NCI-H446 treated with DMSO at 0.1 percent for 48 hours (cell line): ENCODE measurements at regions not wholly inside any gene's neighbourhood (a gene's known extent, or its start where the extent isn't known, plus 50 kb on each side); places are given as distances from the start of the nearest gene placed in this dataset.
"Not testable (repeated sequence)": the region's sequence is repeated elsewhere in the genome, so short reads cannot be mapped to it uniquely, and the experiment has no call there.

Experiments used
- DNase-seq: peaks from one replicate; lab custom pipeline; 2025; lab: John Stamatoyannopoulos, UW

GRCh38 chr7:149930374-149931068 is 56.8 kb downstream of the ATP6V0E2 start:
- DNase-seq = not testable (repeated sequence)

GRCh38 chr7:149933776-149934175 is 60.0 kb downstream of the ATP6V0E2 start:
- DNase-seq = not testable (repeated sequence)

- DNase-seq = not testable (repeated sequence)
Observed at GRCh38 chr7:149947346-149947745, 73.6 kb downstream of the ATP6V0E2 start.

- DNase-seq = not testable (repeated sequence)
Observed at GRCh38 chr7:149948444-149948843, 74.7 kb downstream of the ATP6V0E2 start.

DNA sequence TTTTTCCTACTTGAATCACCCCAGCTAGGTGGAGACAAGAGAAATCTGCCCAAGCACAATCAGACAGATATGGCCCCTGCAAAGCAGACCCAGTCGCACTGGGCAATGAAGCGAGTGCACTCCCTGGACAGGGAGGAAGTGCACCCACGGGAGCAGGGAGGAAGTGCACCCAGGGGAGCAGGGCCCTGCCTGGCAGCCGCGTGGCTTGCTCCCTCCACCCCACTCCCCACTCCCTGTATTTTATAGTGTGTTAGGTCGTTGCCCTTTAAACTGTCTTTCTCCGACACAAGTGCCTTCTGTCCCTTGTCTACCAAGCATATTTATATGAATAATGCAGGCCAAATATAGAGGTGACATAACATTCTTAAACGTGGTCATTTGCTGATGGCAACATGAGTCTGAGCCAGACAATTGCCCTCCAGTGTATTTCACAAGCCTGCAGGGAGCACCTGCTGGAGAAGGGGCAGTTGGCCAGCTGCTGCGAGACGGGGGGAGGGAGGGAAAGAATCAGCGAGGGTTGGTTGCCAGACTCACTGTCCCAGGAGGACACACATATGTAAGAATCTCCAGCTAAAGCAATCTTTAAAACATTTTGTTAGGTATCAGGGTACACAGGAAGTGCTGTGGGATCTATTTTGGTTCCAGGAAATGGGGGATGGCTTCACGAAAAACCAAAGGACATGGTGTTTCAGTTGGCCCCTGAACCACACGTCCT is 76.3 kb downstream of the ATP6V0E2 start:
- DNase-seq = not testable (repeated sequence)

DNA sequence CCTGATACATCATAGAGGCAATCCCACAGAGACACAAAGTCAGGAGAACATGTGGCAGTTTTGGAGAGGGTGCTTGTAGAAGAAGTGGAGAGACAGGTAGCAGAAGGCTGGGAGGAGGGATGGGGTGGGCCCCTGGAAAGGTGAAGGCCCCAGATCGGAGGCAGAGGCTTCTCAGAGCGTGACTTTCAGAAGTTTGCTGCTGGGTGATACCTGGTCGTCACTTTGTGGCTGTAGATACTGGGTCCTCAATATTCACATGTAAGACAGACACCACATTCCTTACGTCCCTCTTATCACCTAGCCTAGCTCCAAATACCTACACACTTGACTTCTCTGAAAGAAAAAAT is 76.8 kb downstream of the ATP6V0E2 start:
- not testable (repeated sequence) for DNase-seq

DNA sequence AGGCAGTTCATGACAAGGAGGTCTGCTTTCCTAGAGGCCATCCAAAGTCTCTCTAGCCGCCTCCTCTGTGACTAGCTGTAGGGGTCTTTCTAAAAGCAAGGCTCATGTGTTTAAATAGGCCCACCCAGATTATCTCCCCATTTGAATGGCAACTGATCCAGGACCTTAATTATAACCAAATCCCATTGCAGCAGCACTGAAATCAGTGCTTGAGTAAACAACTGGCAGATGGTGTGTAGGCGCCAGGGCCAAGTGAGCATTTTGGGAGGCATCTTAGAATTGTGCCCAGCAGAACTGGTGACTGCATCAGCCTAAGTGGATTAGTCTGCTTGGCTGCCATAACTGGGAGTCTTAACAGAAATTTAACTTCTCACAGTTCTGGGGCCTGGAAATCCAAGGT is 77.8 kb downstream of the ATP6V0E2 start:
- peak; percentile 54 for DNase-seq

DNA sequence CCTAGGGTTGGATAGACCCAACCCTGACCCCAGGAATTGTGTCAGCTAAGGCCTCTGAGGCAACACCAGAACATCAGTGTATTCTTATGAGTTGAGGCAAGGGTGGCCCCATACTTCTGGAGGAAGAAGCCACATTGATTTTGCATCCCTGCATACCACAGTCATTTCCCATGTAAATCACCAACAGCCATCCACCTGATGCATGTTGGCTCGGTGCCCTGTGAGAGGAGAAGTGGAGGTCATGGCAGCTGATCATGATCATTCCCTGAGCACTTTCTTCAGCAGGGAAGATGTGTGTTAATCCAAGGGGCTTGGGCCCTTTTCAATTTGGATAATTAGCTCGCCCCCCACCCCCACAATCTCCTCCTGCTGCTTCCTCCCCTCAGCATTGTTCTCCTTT is 85.1 kb downstream of the ATP6V0E2 start:
- DNase-seq = not testable (repeated sequence)

- not testable (repeated sequence) for DNase-seq
Observed at GRCh38 chr7:149960863-149961262, 87.1 kb downstream of the ATP6V0E2 start.

- not testable (repeated sequence) for DNase-seq
Observed at GRCh38 chr7:149961878-149962277, 88.1 kb downstream of the ATP6V0E2 start.

DNA sequence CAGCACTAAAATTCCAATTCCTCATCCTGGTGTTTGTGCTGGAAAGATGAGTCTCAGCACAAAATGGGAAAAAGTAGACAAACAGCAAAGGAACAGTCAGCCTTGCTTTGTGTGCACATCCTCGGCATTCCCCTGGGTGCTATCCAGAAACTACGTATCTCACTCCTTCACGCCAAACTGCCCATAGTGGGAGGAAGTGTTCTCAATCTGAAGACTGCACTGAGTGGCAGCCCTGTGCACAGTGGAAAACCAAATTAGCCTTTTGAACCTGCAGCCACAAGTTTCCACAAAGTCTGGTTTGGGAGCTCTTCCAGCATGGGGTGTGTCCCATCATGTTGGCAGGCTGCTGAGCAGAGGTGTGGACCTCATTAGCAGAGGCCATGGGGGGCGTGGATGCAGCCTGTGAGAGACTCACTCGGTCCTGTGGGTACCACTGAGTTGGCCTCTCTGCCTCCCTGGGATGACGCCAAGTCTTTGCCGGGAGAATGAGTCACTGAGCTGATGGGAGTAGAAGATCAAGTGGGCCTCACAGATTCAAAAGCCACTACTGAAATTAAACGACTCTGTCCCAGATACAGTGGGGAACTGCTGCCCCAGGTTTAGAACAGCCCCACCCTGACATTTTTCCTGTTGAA is 89.0 kb downstream of the ATP6V0E2 start:
- DNase-seq = peak; percentile 38

GRCh38 chr7:149963985-149964384 is 90.2 kb downstream of the ATP6V0E2 start:
- DNase-seq = not testable (repeated sequence)

GRCh38 chr7:149966444-149966843 is 92.7 kb downstream of the ATP6V0E2 start:
- DNase-seq = not testable (repeated sequence)

GRCh38 chr7:149972977-149973376 is 99.2 kb downstream of the ATP6V0E2 start:
- DNase-seq = not testable (repeated sequence)

GRCh38 chr7:149973681-149974080 is 99.9 kb downstream of the ATP6V0E2 start:
- not testable (repeated sequence) for DNase-seq

DNA sequence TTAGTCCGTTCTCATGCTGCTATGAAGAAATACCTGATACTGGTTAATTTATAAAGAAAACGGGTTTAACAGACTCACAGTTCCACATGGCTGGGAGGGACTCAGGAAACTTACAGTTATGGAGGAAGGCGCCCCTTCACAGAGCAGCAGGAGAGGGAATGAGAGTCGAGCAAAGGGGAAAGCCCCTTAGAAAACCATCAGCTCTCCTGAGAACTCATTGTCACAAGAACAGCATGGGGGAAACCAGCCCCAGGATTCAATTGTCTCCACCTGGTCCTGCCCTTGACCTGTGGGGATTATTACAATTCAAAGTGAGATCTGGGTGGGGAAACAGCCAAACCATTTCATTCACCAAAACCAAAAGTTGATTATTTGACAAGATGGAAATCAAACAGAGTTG is 101.8 kb downstream of the ATP6V0E2 start:
- DNase-seq = not testable (repeated sequence)

DNA sequence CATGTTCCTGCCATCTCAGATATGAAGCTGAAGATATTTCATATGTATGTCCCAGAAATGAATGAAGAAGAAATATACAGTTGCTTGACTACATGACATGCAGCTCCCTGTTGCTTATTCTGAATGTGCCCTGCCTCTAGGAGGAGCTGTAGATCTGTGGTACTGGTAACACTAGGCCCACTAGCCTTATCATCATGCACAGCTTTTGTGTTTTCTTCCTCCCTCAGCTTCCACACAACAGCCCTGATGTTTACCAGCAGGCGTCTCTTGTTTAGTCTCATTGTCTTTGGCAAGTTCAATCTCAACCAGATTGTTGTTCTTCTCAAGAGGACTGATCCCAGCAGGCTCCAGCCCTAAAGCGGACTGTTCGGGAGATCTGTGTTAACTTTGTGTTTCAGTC is 104.8 kb downstream of the ATP6V0E2 start:
- DNase-seq = not testable (repeated sequence)

GRCh38 chr7:149978944-149979343 is 105.2 kb downstream of the ATP6V0E2 start:
- not testable (repeated sequence) for DNase-seq

DNA sequence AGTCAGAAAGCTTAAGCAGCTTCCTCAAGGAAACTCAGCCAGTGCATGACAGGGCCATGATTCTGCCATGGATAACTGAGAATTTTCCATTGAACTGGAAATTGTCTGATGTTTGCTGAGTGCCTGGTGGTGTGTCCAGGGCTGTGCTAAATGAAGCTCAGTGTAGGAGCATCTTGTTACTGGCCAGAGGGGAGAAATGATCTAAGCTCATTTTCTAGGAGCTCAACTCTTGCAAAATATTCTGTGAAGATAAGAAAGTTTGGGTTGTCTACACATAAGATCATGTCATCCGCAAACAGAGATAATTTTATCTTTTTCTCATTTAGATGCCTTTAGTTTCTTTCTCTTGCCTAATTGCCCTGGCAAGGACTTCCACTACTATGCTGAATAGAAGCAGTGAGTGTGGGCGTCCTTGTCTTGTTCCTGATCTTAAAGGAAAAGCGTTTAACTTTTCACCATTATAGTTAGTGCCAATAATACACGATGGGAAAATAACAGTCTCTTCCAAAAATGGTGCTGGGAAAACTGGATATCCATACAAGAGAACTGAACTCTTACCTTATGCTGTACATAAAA is 108.9 kb downstream of the ATP6V0E2 start:
- DNase-seq = not testable (repeated sequence)

- not testable (repeated sequence) for DNase-seq
Observed at GRCh38 chr7:149986866-149987265, 113.1 kb downstream of the ATP6V0E2 start.

- DNase-seq = not testable (repeated sequence)
Observed at GRCh38 chr7:149991652-149992302, 118.0 kb downstream of the ATP6V0E2 start.

GRCh38 chr7:149992366-149992765 is 118.6 kb downstream of the ATP6V0E2 start:
- not testable (repeated sequence) for DNase-seq
